T-cell (primary cell): ENCODE measurements at regions not wholly inside any gene's neighbourhood (a gene's known extent, or its start where the extent isn't known, plus 50 kb on each side); places are given as distances from the start of the nearest gene placed in this dataset.

Experiments used
- ATAC-seq, 4 experiments: fragments of 200-7000 bp in 3 of 4; fragments of 150-1000 bp in 1 of 4; cut with Tn5 transposase; replicated peaks in 1 of 4; 1 replicate in 3 of 4; 2 replicates in 1 of 4; pipeline ENCODE4 v1.10.0; 2021; ENCODE audit warnings: moderate library complexity in 3 of 4, mild to moderate bottlenecking in 2 of 4, moderate number of reproducible peaks in 1 of 4
- CTCF ChIA-PET, 2 donors: fragments of 300-600 bp; sonication (Branson Sonifier 250); formaldehyde crosslinking; loops; one replicate each; lab custom pipeline; 2022; ENCODE audit warnings: antibody characterized with exemption in 2 of 2; lab: Charles Lee
- POLR2A ChIA-PET, 2 donors: fragments of 300-600 bp; sonication (Branson Sonifier 250); formaldehyde crosslinking; loops; one replicate each; lab custom pipeline; 2022; ENCODE audit warnings: antibody characterized with exemption in 2 of 2; lab: Charles Lee
- DNase-seq, 35 experiments: peaks; one replicate each; pipeline versions ENCODE4 v3.0.0 to v3.0.0-alpha.2; 2013 to 2023
- H3K27ac ChIP-seq: one replicate; pipeline ENCODE4 v1.5.1; 2013; ENCODE audit warnings: low read length
- H3K27me3 ChIP-seq, 2 experiments: replicated peaks in 1 of 2; 1 replicate in 1 of 2; 2 replicates in 1 of 2; pipeline versions ENCODE4 v1.6.1 to v1.7.0; 2013; ENCODE audit warnings: low read length in 1 of 2, mixed read lengths in 1 of 2; ENCODE audit not compliant: control insufficient read depth in 2 of 2, insufficient read depth in 2 of 2; ENCODE audit errors: extremely low read depth in 1 of 2
- H3K36me3 ChIP-seq, 2 donors: 1 replicate in 1 of 2; 2 replicates in 1 of 2; pipeline versions ENCODE4 v1.6.1 to v1.7.0; 2013; ENCODE audit warnings: low read length in 1 of 2; ENCODE audit not compliant: control insufficient read depth in 2 of 2, insufficient read depth in 1 of 2; ENCODE audit errors: extremely low read depth in 1 of 2
- H3K4me1 ChIP-seq, 2 experiments: 1 replicate in 1 of 2; 2 replicates in 1 of 2; pipeline versions ENCODE4 v1.6.1 to v1.7.0; 2013; ENCODE audit warnings: low read length in 2 of 2, mixed read lengths in 1 of 2; ENCODE audit not compliant: insufficient read depth in 2 of 2, control insufficient read depth in 1 of 2; ENCODE audit errors: extremely low read depth in 1 of 2
- H3K4me3 ChIP-seq, 2 donors: 1 replicate in 1 of 2; 2 replicates in 1 of 2; pipeline versions ENCODE4 v1.5.1 to v1.7.0; 2013; ENCODE audit warnings: mild to moderate bottlenecking in 2 of 2, low read length in 1 of 2, moderate library complexity in 1 of 2; ENCODE audit not compliant: control insufficient read depth in 1 of 2; ENCODE audit errors: extremely low read depth in 1 of 2
- H3K9me3 ChIP-seq: 2 replicates; pipeline ENCODE4 v1.7.0; 2013
- H3K27ac Mint-ChIP-seq, 2 donors: one replicate each; pipeline ENCODE4 v1.8.0; 2020 to 2021; ENCODE audit warnings: mild to moderate bottlenecking in 2 of 2, mixed read lengths in 2 of 2
- H3K27me3 Mint-ChIP-seq, 2 donors: one replicate each; pipeline ENCODE4 v1.8.0; 2021 to 2022; ENCODE audit warnings: mixed read lengths in 2 of 2
- H3K36me3 Mint-ChIP-seq: one replicate; pipeline ENCODE4 v1.8.0; 2021; ENCODE audit warnings: mixed read lengths
- H3K4me1 Mint-ChIP-seq, 3 donors: one replicate each; pipeline ENCODE4 v1.8.0; 2020 to 2022; ENCODE audit warnings: mixed read lengths in 3 of 3, mild to moderate bottlenecking in 1 of 3
- H3K4me3 Mint-ChIP-seq, 3 donors: one replicate each; pipeline ENCODE4 v1.8.0; 2020 to 2022; ENCODE audit warnings: mild to moderate bottlenecking in 3 of 3, mixed read lengths in 3 of 3, moderate library complexity in 3 of 3
- H3K9me3 Mint-ChIP-seq, 3 donors: one replicate each; pipeline ENCODE4 v1.8.0; 2020 to 2022; ENCODE audit warnings: mixed read lengths in 3 of 3
- WGBS: methylation state at CpG from one replicate; pipeline ENCODE4 v1.1.5; 2013; ENCODE audit warnings: missing lambda C conversion rate; ENCODE audit not compliant: insufficient coverage; 5-methylcytosine and 5-hydroxymethylcytosine counted together

DNA sequence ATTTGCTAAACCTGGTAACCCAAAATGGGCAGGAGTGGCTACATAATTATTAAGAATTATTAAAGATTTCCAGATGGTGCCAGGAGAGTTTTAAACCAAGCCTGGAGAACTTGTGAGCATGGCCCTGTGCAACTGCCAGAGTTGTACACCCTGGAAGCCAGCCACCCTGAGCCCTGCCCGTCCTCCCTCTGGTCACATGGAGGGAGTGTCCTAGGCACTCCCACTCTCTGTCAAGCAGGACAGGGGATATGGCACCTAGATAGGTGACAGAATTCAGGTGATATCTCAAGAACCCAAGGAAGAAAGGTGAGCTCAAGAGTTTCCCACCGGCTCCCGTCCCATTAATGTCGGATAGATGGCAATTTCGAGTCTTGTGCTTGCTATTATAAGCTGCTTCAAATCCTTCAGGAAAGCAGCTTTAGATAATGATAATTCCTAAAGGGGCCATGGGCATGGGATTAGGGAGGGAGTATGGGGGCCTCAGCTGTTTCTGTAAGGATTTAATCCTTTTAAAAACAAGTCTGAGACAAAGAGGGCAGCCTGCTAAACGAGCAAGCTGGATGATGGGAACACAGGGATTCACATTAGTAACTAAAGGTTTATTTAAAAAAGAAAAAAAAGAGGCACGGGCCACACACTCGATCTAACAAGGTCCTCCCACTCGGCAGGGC is 169.1 kb downstream of the BMP7 start:
- CTCF ChIA-PET = no interaction called here
- H3K27me3 ChIP-seq = peaks cover 0 to 20% of the 10 kb centered on the region in 2 experiments
- POLR2A ChIA-PET = no interaction called here

DNA sequence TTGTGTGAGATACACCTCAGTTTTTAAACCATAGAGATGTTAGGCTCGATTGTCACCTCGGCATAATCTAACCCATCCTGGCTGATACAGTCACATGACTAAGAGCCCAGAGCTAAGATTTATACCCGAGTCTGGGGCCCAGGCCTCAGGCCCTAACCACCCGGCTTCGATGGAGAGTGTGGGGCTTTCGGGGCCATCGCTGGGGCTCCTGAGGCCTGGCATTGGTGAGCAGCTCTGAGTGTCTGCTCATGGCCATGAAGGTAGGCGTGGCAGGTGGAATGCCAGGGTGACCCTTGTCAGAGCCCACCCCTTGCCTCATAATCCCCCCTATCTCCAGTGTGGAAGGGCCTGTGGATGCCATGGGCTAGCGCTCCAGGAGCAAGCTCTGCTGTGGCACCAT is 164.3 kb downstream of the BMP7 start:
- H3K27ac ChIP-seq = no peak overlapping the region
- ChIA-PET CTCF (no interaction called here), POLR2A (no interaction called here)
- WGBS = 85% methylated on average over 6 of the region's 9 CpGs
- Mint-ChIP-seq H3K27ac (no peak overlapping the region), H3K36me3 (no peaks in the 10 kb centered on the region), H3K9me3 (no peaks in the 10 kb centered on the region), H3K27me3 (peaks cover 12 to 19% of the 10 kb centered on the region in 2 donors), H3K4me3 (no peak overlapping the region), H3K4me1 (no peaks in the 10 kb centered on the region)
- H3K4me3 ChIP-seq = no peak overlapping the region
- no peaks in the 10 kb centered on the region for H3K36me3 ChIP-seq
- H3K27me3 ChIP-seq = peaks cover 0 to 14% of the 10 kb centered on the region in 2 experiments
- ATAC-seq (no peak), DNase-seq (no peak)
- no peaks in the 10 kb centered on the region for H3K4me1 ChIP-seq
- no peaks in the 10 kb centered on the region for H3K9me3 ChIP-seq

More for the DNA sequence above, 169.1 kb downstream of the BMP7 start:
- 83% methylated on average over 8 of the region's 9 CpGs for WGBS
- H3K36me3 Mint-ChIP-seq = no peaks in the 10 kb centered on the region
- DNase-seq (no peak), ATAC-seq (no peak)
- H3K9me3 Mint-ChIP-seq = no peaks in the 10 kb centered on the region
- no peaks in the 10 kb centered on the region for H3K9me3 ChIP-seq
- no peak overlapping the region for H3K27ac ChIP-seq
- H3K4me1 Mint-ChIP-seq = peaks cover under 1 to 3% (median under 1%) of the 10 kb centered on the region in 3 donors
- H3K36me3 ChIP-seq = no peaks in the 10 kb centered on the region
- peaks cover 0 to 3% of the 10 kb centered on the region in 2 experiments for H3K4me1 ChIP-seq
- no peak overlapping the region for H3K4me3 Mint-ChIP-seq
- H3K27me3 Mint-ChIP-seq = peaks cover 2 to 8% of the 10 kb centered on the region in 2 donors
- H3K4me3 ChIP-seq = no peak overlapping the region
- no peak overlapping the region for H3K27ac Mint-ChIP-seq

DNA sequence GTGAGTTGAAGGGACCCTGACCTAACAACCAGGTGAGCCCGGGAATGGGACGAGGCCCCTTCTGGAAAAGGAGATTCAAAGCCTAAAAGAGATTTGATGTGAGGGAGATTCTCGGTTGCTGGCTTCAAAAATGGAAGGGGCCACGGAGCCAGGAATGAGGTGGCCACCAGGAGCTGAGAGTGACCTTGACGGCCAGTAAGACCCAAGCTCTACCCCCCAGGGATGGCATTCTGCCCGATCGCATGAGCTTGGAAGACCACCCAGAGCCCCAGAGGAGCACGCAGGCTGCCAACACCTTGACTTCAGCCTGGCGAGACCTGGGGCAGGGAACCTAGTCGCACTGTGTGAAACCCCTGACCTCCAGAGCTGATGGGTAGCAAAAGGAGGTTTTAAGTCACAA is 163.9 kb downstream of the BMP7 start:
- Histone ChIP-seq H3K27me3 (peaks cover 0 to 15% of the 10 kb centered on the region in 2 experiments), H3K27ac (no peak overlapping the region), H3K9me3 (no peaks in the 10 kb centered on the region), H3K4me3 (no peak overlapping the region), H3K36me3 (no peaks in the 10 kb centered on the region), H3K4me1 (no peaks in the 10 kb centered on the region)
- ATAC-seq (no peak), DNase-seq (no peak)
- H3K4me3 Mint-ChIP-seq = no peak overlapping the region
- H3K27me3 Mint-ChIP-seq = peaks cover 12 to 20% of the 10 kb centered on the region in 2 donors
- no peaks in the 10 kb centered on the region for H3K9me3 Mint-ChIP-seq
- CTCF ChIA-PET = no interaction called here
- H3K36me3 Mint-ChIP-seq = no peaks in the 10 kb centered on the region
- H3K27ac Mint-ChIP-seq = no peak overlapping the region
- no peaks in the 10 kb centered on the region for H3K4me1 Mint-ChIP-seq
- POLR2A ChIA-PET = no interaction called here
- 84% methylated on average over 7 of the region's 10 CpGs for WGBS

DNA sequence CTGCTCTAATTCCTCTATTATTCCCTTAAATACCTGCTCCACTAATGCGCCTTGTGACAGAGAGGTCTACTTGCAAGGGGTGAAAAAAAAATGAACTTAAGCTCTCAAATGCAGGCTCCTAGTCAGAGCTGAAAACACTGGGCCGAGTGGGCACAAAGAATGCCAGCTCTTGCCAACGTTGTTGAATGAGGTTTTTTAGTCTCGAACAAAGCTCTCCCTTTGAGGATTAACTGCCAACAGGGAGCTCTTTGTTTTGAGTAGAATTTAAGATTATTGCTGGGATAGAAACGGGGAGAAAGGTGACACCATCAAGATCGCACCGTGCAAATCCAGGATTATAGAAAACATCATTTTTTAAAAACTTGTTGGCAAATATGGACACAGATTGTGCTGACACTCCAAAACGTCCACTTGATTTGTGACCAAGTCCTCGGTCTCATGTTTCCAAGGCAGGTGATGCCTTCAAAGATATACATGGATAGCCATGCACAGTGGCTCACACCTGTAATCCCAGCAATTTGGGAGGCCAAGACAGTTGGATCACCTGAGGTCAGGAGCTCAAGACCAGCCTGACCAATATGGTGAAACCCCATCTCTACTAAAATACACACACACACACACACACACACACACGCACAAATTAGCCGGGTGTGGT is 163.2 kb downstream of the BMP7 start:
- H3K9me3 ChIP-seq = no peaks in the 10 kb centered on the region
- H3K27me3 ChIP-seq = peaks cover 0 to 11% of the 10 kb centered on the region in 2 experiments
- Mint-ChIP-seq H3K27me3 (peaks cover 9 to 25% of the 10 kb centered on the region in 2 donors), H3K36me3 (no peaks in the 10 kb centered on the region), H3K27ac (no peak overlapping the region), H3K4me1 (no peaks in the 10 kb centered on the region), H3K9me3 (no peaks in the 10 kb centered on the region), H3K4me3 (no peak overlapping the region)
- CTCF ChIA-PET = no interaction called here
- H3K4me3 ChIP-seq = no peak overlapping the region
- DNase-seq (no peak), ATAC-seq (no peak)
- POLR2A ChIA-PET = no interaction called here
- no peak overlapping the region for H3K27ac ChIP-seq
- WGBS = 75% methylated on average over 8 of the region's 11 CpGs
- H3K4me1 ChIP-seq = no peaks in the 10 kb centered on the region
- H3K36me3 ChIP-seq = no peaks in the 10 kb centered on the region

DNA sequence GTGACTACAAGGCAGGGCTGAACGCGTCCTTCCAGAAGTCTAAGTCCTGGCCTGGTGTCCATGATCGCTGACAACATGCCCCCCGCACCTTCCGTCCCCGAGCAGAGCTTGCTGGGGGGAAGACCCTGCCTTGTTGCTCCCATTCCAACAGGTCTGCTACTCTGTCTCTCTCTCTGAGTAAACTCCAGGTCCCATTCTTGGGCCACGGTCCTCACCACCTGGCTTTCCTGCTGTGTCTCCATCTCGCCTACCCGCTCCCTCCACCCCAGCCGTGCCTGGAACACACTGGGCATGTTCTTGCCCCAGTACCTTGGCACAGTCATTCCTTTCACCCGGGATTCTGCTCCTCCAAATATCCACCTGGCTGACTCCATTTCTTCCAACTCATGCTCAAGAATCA is 162.3 kb downstream of the BMP7 start:
- ChIA-PET CTCF (no interaction called here), POLR2A (no interaction called here)
- Histone ChIP-seq H3K27ac (no peak overlapping the region), H3K4me3 (no peak overlapping the region), H3K27me3 (peaks cover 0 to 16% of the 10 kb centered on the region in 2 experiments), H3K9me3 (no peaks in the 10 kb centered on the region), H3K4me1 (no peaks in the 10 kb centered on the region), H3K36me3 (no peaks in the 10 kb centered on the region)
- peaks cover 9 to 25% of the 10 kb centered on the region in 2 donors for H3K27me3 Mint-ChIP-seq
- no peak overlapping the region for H3K27ac Mint-ChIP-seq
- no peak overlapping the region for H3K4me3 Mint-ChIP-seq
- ATAC-seq (no peak), DNase-seq (no peak)
- H3K4me1 Mint-ChIP-seq = no peaks in the 10 kb centered on the region
- 83% methylated on average over 11 of the region's 11 CpGs for WGBS
- H3K9me3 Mint-ChIP-seq = no peaks in the 10 kb centered on the region
- H3K36me3 Mint-ChIP-seq = no peaks in the 10 kb centered on the region

DNA sequence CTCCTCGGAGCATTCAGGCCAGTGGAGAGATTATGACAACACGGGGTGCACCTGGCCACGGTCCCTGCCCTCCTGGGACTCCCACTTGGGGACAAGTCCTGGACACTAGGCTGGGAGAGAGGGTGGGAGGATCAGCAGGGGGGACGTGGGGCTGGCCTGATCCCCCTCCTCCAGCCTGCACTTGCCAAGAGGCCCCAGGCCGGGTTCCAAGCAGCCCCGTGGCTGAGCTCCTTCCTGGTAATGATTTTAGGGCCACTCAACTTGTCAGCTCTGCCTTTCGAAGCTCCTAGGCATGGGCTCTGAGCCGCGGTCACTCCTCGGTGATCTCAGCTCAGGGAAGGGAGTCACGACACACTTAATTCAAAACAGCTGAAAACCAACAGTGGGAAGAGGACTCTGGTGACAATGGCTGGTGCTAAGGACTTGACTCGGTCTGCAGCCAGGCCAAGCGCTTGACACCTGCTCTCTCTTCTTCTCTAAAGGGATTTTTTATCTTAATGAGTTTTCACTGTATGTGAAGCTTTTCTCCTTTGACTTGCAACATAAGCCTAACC is 161.7 kb downstream of the BMP7 start:
- Mint-ChIP-seq H3K4me1 (no peaks in the 10 kb centered on the region), H3K27ac (no peak overlapping the region), H3K4me3 (no peak overlapping the region), H3K27me3 (peaks cover 9 to 25% of the 10 kb centered on the region in 2 donors), H3K36me3 (no peaks in the 10 kb centered on the region), H3K9me3 (no peaks in the 10 kb centered on the region)
- Histone ChIP-seq H3K9me3 (no peaks in the 10 kb centered on the region), H3K4me1 (no peaks in the 10 kb centered on the region), H3K36me3 (no peaks in the 10 kb centered on the region), H3K27ac (no peak overlapping the region), H3K27me3 (peaks cover 0 to 20% of the 10 kb centered on the region in 2 experiments), H3K4me3 (no peak overlapping the region)
- DNase-seq = no peak
- 71% methylated on average over 9 of the region's 13 CpGs for WGBS
- no peak for ATAC-seq
- ChIA-PET CTCF (interaction anchor here in 1 of 2 donors (0.6 kb wide), 1 partner anchor 42 kb away, joined by 4 read pairs; no protein-coding TSS in a partner anchor), POLR2A (no interaction called here)
